ENCODE measurements at regions not wholly inside any gene's neighbourhood (a gene's known extent, or its start where the extent isn't known, plus 50 kb on each side); places are given as distances from the start of the nearest gene placed in this dataset.

GRCh38 chr14:101417434-101417833 is 143.9 kb upstream of the DIO3 start:
- TF ChIP-seq, protein P1, sequence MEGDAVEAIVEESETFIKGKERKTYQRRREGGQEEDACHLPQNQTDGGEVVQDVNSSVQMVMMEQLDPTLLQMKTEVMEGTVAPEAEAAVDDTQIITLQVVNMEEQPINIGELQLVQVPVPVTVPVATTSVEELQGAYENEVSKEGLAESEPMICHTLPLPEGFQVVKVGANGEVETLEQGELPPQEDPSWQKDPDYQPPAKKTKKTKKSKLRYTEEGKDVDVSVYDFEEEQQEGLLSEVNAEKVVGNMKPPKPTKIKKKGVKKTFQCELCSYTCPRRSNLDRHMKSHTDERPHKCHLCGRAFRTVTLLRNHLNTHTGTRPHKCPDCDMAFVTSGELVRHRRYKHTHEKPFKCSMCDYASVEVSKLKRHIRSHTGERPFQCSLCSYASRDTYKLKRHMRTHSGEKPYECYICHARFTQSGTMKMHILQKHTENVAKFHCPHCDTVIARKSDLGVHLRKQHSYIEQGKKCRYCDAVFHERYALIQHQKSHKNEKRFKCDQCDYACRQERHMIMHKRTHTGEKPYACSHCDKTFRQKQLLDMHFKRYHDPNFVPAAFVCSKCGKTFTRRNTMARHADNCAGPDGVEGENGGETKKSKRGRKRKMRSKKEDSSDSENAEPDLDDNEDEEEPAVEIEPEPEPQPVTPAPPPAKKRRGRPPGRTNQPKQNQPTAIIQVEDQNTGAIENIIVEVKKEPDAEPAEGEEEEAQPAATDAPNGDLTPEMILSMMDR (conservative IDR thresholded peaks at IDR 0.05; ENCODE audit: low read depth, low read length), result no peak
- TF ChIP-seq EZH2 (IDR thresholded peaks at IDR 0.05; ENCODE audit: borderline replicate concordance, low read depth, low read length, poor library complexity, severe bottlenecking), result no peak

All from A673 (cell line).